HEK293 (cell line): ENCODE measurements at regions not wholly inside any gene's neighbourhood (a gene's known extent, or its start where the extent isn't known, plus 50 kb on each side); places are given as distances from the start of the nearest gene placed in this dataset.

Experiments used
- ELK4 ChIP-seq: IDR thresholded peaks from 2 replicates; pipeline ENCODE4 v1.6.1; 2011; ENCODE audit warnings: mild to moderate bottlenecking, low read depth, low read length, borderline replicate concordance
- OVOL3 ChIP-seq: fragments of 450-650 bp; formaldehyde crosslinking; IDR thresholded peaks from 2 replicates; pipeline ENCODE4 v1.5.1; 2016; ENCODE audit warnings: missing biosample characterization, missing genetic modification characterization
- YY1 ChIP-seq: fragments of 450-650 bp; formaldehyde crosslinking; IDR thresholded peaks from 2 replicates; pipeline ENCODE4 v1.5.1; 2018; ENCODE audit warnings: missing biosample characterization, missing genetic modification characterization
- ZNF174 ChIP-seq: fragments of 450-650 bp; formaldehyde crosslinking; IDR thresholded peaks from 2 replicates; pipeline ENCODE4 v1.5.0; 2017; ENCODE audit warnings: missing biosample characterization, mild to moderate bottlenecking, missing genetic modification characterization
- ZNF214 ChIP-seq: fragments of 450-650 bp; formaldehyde crosslinking; IDR thresholded peaks from 2 replicates; pipeline ENCODE4 v1.5.1; 2017; ENCODE audit warnings: missing biosample characterization, mild to moderate bottlenecking, missing genetic modification characterization, borderline replicate concordance
- ZNF274 ChIP-seq, 2 experiments: fragments of 200-500 bp in 1 of 2; fragments of 450-650 bp in 1 of 2; sonication (Bioruptor generic) in 1 of 2; formaldehyde crosslinking in 1 of 2; IDR thresholded peaks; 2 replicates each; pipeline versions ENCODE4 v1.5.1 to v1.6.1; 2014 to 2016; ENCODE audit warnings: borderline replicate concordance in 1 of 2, inconsistent platforms in 1 of 2, low read length in 1 of 2, missing biosample characterization in 1 of 2, missing genetic modification characterization in 1 of 2
- ZNF350 ChIP-seq: fragments of 450-650 bp; formaldehyde crosslinking; IDR thresholded peaks from 2 replicates; pipeline ENCODE4 v1.5.0; 2017; ENCODE audit warnings: missing biosample characterization, mild to moderate bottlenecking, missing genetic modification characterization
- ZNF580 ChIP-seq: fragments of 450-650 bp; formaldehyde crosslinking; IDR thresholded peaks from 2 replicates; pipeline ENCODE4 v1.5.1; 2016; ENCODE audit warnings: missing biosample characterization, missing genetic modification characterization
- TF ChIP-seq, protein P1 (sequence below): fragments of 450-650 bp; formaldehyde crosslinking; IDR thresholded peaks from 2 replicates; pipeline ENCODE4 v1.5.1; 2016; ENCODE audit warnings: missing biosample characterization, missing genetic modification characterization

DNA sequence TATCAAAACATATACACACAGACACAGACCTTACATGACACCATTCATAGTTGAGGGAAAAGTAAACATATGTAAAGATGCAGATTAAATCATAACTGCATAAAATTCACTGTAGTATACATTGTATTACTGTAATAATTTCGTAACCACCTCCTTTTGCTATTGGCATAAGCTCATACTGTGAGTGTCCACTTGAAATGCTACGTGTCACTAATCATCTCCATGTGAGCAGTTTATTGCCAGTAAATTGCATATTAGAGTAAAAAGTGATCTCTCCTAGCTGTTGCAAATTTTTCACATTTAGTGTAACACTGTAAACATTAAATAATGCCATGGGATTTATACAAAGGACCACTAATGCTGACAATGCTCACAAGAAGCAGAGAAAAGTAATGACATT, 256.7 kb upstream of the GNPDA2 start:
- TF ChIP-seq ELK4 (no peak), ZNF214 (no peak), YY1 (tag by site-specific recombination) (no peak), ZNF580 (no peak), ZNF350 (tag by site-specific recombination) (no peak), ZNF174 (tag by site-specific recombination) (no peak), ZNF274 (IDR thresholded peaks at IDR 0.05; ENCODE audit: low read length) (no peak), ZNF274 (tag by site-specific recombination; IDR thresholded peaks at IDR 0.05; ENCODE audit: borderline replicate concordance) (no peak), OVOL3 (no peak)
- TF ChIP-seq, protein P1, sequence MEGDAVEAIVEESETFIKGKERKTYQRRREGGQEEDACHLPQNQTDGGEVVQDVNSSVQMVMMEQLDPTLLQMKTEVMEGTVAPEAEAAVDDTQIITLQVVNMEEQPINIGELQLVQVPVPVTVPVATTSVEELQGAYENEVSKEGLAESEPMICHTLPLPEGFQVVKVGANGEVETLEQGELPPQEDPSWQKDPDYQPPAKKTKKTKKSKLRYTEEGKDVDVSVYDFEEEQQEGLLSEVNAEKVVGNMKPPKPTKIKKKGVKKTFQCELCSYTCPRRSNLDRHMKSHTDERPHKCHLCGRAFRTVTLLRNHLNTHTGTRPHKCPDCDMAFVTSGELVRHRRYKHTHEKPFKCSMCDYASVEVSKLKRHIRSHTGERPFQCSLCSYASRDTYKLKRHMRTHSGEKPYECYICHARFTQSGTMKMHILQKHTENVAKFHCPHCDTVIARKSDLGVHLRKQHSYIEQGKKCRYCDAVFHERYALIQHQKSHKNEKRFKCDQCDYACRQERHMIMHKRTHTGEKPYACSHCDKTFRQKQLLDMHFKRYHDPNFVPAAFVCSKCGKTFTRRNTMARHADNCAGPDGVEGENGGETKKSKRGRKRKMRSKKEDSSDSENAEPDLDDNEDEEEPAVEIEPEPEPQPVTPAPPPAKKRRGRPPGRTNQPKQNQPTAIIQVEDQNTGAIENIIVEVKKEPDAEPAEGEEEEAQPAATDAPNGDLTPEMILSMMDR = no peak
